Activated CD4-positive, alpha-beta T cell treated with anti-CD3 and anti-CD28 coated beads, Interleukin-2, amount 10 ng/mL, durations not matched to agents 7 days and 5 days (primary cell): ENCODE measurements at regions not wholly inside any gene's neighbourhood (a gene's known extent, or its start where the extent isn't known, plus 50 kb on each side); places are given as distances from the start of the nearest gene placed in this dataset.
"Not testable (repeated sequence)": the region's sequence is repeated elsewhere in the genome, so short reads cannot be mapped to it uniquely, and the experiment has no call there.

Source experiments
- CTCF ChIA-PET: fragments of 350-600 bp; sonication (Branson Sonifier 250); formaldehyde crosslinking; loops from one replicate; lab custom pipeline; 2021; ENCODE audit warnings: antibody characterized with exemption; lab: Charles Lee
- POLR2A ChIA-PET: fragments of 350-600 bp; sonication (Branson Sonifier 250); formaldehyde crosslinking; loops from one replicate; lab custom pipeline; 2021; ENCODE audit warnings: antibody characterized with exemption; lab: Charles Lee
- DNase-seq: peaks from one replicate; pipeline ENCODE4 v3.0.0-alpha.2; 2020
- H3K27ac Mint-ChIP-seq: one replicate; pipeline ENCODE4 v1.8.0; 2021; ENCODE audit warnings: mild to moderate bottlenecking, moderate library complexity, mixed read lengths
- H3K27me3 Mint-ChIP-seq: one replicate; pipeline ENCODE4 v1.8.0; 2021; ENCODE audit warnings: mixed read lengths
- H3K36me3 Mint-ChIP-seq: one replicate; pipeline ENCODE4 v1.8.0; 2021; ENCODE audit warnings: low read depth, mixed read lengths
- H3K4me1 Mint-ChIP-seq: one replicate; pipeline ENCODE4 v1.8.0; 2021; ENCODE audit warnings: mixed read lengths
- H3K4me3 Mint-ChIP-seq: one replicate; pipeline ENCODE4 v1.8.0; 2021; ENCODE audit warnings: mild to moderate bottlenecking, moderate library complexity, mixed read lengths
- H3K9me3 Mint-ChIP-seq: one replicate; pipeline ENCODE4 v1.8.0; 2021; ENCODE audit warnings: mixed read lengths

DNA sequence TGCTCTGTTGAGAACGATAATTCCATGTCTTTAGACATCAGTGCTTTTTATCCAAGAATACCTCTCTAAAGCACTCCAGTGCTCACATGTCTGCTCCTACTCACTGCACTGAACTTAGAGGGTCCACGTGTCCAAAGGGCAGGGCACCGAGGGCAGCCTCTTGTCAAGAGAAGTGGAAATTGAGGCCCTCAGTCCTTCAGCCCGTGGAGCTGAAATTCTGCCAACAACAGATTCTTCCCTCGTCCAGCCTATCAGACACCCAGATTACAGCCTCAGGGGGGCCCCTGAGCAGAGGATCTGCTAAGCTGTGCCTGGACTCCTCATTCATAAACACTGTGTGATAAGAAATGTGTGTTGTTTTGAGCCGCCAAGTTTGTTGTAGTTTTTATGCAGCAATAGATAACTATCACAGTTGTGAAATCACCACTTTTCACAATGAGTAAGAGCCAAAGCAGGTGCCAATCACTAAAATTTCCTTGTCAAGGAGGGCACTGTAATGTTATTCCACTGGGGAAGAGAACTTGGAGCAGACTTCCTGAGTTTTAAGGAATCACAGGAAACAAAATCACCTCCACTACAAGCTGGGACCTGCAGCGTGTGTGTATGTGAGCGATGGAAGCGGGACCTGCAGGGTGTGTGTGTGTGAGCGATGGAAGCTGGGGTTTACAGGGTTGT, 58.8 kb upstream of the IGFBPL1 start:
- Mint-ChIP-seq H3K9me3 (peaks cover 2% of the 10 kb centered on the region), H3K4me3 (no peak overlapping the region), H3K4me1 (no peaks in the 10 kb centered on the region), H3K27me3 (no peaks in the 10 kb centered on the region), H3K36me3 (no peaks in the 10 kb centered on the region), H3K27ac (no peak overlapping the region)
- ChIA-PET CTCF (no interaction called here), POLR2A (no interaction called here)
- DNase-seq = no peak

DNA sequence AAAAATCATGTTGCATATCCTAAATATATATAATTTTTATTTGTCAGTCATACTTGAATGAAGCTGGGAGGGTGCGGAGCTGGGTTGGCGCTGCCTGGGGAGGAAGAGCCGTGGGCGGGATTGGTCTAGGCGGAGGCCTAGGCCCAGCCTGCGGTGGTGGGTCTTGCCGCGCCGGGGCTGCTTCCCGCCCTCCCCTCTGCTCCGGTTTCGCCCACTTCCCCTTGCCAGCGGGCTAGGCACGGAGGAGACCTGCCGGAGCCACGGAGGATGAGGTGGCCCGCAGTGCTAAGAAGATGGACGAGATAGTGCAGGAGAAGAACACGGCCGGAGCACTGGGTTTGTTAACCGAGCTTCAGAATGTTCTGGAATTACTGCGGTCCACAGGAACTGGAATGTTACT, 54.0 kb upstream of the IGFBPL1 start:
- no peaks in the 10 kb centered on the region for H3K4me1 Mint-ChIP-seq
- H3K27me3 Mint-ChIP-seq = no peaks in the 10 kb centered on the region
- H3K4me3 Mint-ChIP-seq = no peak overlapping the region
- POLR2A ChIA-PET = no interaction called here
- H3K9me3 Mint-ChIP-seq = peaks cover 2% of the 10 kb centered on the region
- DNase-seq = no peak
- no peak overlapping the region for H3K27ac Mint-ChIP-seq
- CTCF ChIA-PET = interaction anchor here (0.6 kb wide), 1 partner anchor 262 kb away, joined by 3 read pairs; no protein-coding TSS in a partner anchor
- H3K36me3 Mint-ChIP-seq = no peaks in the 10 kb centered on the region

DNA sequence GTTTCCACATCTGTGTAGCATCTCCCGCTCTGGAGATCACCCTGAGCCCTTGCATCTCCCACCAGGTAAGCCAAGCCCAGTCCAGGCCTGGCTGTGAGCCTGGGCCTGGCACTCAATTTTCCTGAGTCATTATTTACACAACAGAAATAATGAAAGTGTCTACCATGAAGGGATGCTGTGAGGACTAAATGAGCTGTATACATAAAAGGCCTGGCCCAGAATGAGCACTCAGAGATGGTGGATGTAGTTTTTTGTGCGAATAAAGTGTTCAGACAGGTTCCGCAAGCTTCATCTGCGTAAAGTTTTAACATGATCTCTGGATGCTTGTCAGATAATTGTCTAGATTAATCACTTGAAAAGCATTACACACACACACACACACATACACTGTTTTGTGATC, 50.2 kb upstream of the IGFBPL1 start:
- H3K9me3 Mint-ChIP-seq, H3K4me1 Mint-ChIP-seq, CTCF ChIA-PET, POLR2A ChIA-PET, H3K27ac Mint-ChIP-seq, H3K4me3 Mint-ChIP-seq, H3K36me3 Mint-ChIP-seq, H3K27me3 Mint-ChIP-seq, DNase-seq: not testable (repeated sequence)
